ENCODE measurements at regions not wholly inside any gene's neighbourhood (a gene's known extent, or its start where the extent isn't known, plus 50 kb on each side); places are given as distances from the start of the nearest gene placed in this dataset.
"Not testable (repeated sequence)": the region's sequence is repeated elsewhere in the genome, so short reads cannot be mapped to it uniquely, and the experiment has no call there.

DNA sequence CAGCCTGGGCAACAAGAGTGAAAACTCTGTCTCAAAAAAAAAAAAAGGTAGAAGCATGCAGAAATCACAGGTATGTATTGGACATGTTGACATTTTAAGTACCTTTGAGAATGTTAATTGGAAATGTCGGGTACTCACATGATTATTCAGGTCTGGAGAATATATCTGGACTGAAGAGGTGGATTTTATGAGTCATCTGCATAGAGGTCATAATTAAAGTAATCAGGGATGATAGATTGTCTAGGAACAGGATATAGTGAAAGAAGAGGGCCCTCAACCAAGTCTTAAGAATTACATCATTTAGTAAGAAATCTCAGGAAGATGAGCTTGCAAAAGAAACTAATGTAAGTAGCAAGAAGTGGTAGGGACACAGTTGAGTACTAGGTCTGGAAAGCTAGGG lies 212.5 kb downstream of the UTRN start:
- no peaks in the 10 kb centered on the region for H3K27me3 ChIP-seq (ENCODE audit: control insufficient read depth, insufficient read depth, low read length)
- in situ Hi-C loops (cut with HindIII; ENCODE audit: low pct_unique_long_range_greater_than_20kb, low sequenced_read_pairs), result loop anchor here (25.0 kb wide), 1 partner anchor 385 kb away; no protein-coding TSS in a partner anchor
- intact Hi-C loops (cut with micrococcal nuclease; ENCODE audit: unreplicated experiment), result no loop called here
- no peak overlapping the region for H3K27ac ChIP-seq (ENCODE audit: low read length)
- ChIA-PET CTCF (no interaction called here), POLR2A (no interaction called here)
- no peaks in the 10 kb centered on the region for H3K9me3 ChIP-seq (ENCODE audit: control insufficient read depth, insufficient read depth, low read depth, low read length)
- no peaks in the 10 kb centered on the region for H3K4me1 ChIP-seq (ENCODE audit: control insufficient read depth, insufficient read depth, low read length)
- DNase-seq (ENCODE audit: low read depth, low spot score) (no peak), ATAC-seq (no peak)
- H3K4me3 ChIP-seq (ENCODE audit: low read depth in 2 of 2, low read length in 2 of 2), result no peak overlapping the region
- BruUV-seq (replicated peaks), result no TSS peak
- no peaks in the 10 kb centered on the region; the same call in 1 of the 2 replicates for H3K36me3 ChIP-seq (ENCODE audit: control insufficient read depth, insufficient read depth, low read length)
- TF ChIP-seq, protein P1, sequence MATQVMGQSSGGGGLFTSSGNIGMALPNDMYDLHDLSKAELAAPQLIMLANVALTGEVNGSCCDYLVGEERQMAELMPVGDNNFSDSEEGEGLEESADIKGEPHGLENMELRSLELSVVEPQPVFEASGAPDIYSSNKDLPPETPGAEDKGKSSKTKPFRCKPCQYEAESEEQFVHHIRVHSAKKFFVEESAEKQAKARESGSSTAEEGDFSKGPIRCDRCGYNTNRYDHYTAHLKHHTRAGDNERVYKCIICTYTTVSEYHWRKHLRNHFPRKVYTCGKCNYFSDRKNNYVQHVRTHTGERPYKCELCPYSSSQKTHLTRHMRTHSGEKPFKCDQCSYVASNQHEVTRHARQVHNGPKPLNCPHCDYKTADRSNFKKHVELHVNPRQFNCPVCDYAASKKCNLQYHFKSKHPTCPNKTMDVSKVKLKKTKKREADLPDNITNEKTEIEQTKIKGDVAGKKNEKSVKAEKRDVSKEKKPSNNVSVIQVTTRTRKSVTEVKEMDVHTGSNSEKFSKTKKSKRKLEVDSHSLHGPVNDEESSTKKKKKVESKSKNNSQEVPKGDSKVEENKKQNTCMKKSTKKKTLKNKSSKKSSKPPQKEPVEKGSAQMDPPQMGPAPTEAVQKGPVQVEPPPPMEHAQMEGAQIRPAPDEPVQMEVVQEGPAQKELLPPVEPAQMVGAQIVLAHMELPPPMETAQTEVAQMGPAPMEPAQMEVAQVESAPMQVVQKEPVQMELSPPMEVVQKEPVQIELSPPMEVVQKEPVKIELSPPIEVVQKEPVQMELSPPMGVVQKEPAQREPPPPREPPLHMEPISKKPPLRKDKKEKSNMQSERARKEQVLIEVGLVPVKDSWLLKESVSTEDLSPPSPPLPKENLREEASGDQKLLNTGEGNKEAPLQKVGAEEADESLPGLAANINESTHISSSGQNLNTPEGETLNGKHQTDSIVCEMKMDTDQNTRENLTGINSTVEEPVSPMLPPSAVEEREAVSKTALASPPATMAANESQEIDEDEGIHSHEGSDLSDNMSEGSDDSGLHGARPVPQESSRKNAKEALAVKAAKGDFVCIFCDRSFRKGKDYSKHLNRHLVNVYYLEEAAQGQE (IDR thresholded peaks at IDR 0.05; ENCODE audit: insufficient read depth in 1 of 2, low read depth in 2 of 2, low read length in 1 of 2), result no peak
- TF ChIP-seq, protein P2, sequence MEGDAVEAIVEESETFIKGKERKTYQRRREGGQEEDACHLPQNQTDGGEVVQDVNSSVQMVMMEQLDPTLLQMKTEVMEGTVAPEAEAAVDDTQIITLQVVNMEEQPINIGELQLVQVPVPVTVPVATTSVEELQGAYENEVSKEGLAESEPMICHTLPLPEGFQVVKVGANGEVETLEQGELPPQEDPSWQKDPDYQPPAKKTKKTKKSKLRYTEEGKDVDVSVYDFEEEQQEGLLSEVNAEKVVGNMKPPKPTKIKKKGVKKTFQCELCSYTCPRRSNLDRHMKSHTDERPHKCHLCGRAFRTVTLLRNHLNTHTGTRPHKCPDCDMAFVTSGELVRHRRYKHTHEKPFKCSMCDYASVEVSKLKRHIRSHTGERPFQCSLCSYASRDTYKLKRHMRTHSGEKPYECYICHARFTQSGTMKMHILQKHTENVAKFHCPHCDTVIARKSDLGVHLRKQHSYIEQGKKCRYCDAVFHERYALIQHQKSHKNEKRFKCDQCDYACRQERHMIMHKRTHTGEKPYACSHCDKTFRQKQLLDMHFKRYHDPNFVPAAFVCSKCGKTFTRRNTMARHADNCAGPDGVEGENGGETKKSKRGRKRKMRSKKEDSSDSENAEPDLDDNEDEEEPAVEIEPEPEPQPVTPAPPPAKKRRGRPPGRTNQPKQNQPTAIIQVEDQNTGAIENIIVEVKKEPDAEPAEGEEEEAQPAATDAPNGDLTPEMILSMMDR (IDR thresholded peaks at IDR 0.05), result no peak
- TF ChIP-seq POLR2AphosphoS5 (IDR thresholded peaks at IDR 0.05; ENCODE audit: low read depth, low read length) (no peak), TCF7L2 (IDR thresholded peaks at IDR 0.05; ENCODE audit: low read depth, low read length) (no peak), SIN3A (IDR thresholded peaks at IDR 0.05; ENCODE audit: borderline replicate concordance, insufficient read depth, low read depth, low read length) (no peak)

DNA sequence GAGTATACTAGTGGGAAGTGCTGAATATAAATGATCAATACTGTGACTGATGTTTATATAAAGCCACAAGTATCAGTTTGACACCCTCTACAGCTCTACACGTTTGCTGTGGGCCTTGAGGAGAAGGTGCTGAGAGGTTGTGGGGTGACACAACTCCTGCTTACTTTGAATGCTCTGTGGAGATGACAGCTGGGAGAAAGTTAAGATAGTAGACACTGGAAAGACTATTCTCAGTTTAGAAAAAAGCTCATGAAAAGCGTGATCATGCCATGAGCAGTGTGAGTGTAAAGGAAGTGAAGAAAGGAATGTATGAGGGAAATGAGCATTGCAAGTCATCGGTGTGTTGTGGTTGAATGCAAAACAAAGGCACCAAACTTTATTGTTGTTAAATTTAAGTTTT lies 215.8 kb downstream of the UTRN start:
- Histone ChIP-seq H3K36me3 (ENCODE audit: control insufficient read depth, insufficient read depth, low read length) (no peaks in the 10 kb centered on the region; the same call in 1 of the 2 replicates), H3K4me1 (ENCODE audit: control insufficient read depth, insufficient read depth, low read length) (no peaks in the 10 kb centered on the region), H3K9me3 (ENCODE audit: control insufficient read depth, insufficient read depth, low read depth, low read length) (no peaks in the 10 kb centered on the region), H3K27ac (ENCODE audit: low read length) (no peak overlapping the region), H3K4me3 (ENCODE audit: low read depth in 2 of 2, low read length in 2 of 2) (no peak overlapping the region), H3K27me3 (ENCODE audit: control insufficient read depth, insufficient read depth, low read length) (no peaks in the 10 kb centered on the region)
- ChIA-PET POLR2A (no interaction called here), CTCF (no interaction called here)
- no TSS peak for BruUV-seq (replicated peaks)
- no peak for ATAC-seq
- intact Hi-C loops (cut with micrococcal nuclease; ENCODE audit: unreplicated experiment) (no loop called here), in situ Hi-C loops (cut with HindIII; ENCODE audit: low pct_unique_long_range_greater_than_20kb, low sequenced_read_pairs) (no loop called here)
- DNase-seq (ENCODE audit: low read depth, low spot score), result no peak
- TF ChIP-seq TCF7L2 (IDR thresholded peaks at IDR 0.05; ENCODE audit: low read depth, low read length), result no peak
- TF ChIP-seq, protein P1 (IDR thresholded peaks at IDR 0.05; ENCODE audit: insufficient read depth in 1 of 2, low read depth in 2 of 2, low read length in 1 of 2), result no peak
- TF ChIP-seq SIN3A (IDR thresholded peaks at IDR 0.05; ENCODE audit: borderline replicate concordance, insufficient read depth, low read depth, low read length), result no peak
- TF ChIP-seq POLR2AphosphoS5 (IDR thresholded peaks at IDR 0.05; ENCODE audit: low read depth, low read length), result no peak
- TF ChIP-seq, protein P2 (IDR thresholded peaks at IDR 0.05), result no peak

DNA sequence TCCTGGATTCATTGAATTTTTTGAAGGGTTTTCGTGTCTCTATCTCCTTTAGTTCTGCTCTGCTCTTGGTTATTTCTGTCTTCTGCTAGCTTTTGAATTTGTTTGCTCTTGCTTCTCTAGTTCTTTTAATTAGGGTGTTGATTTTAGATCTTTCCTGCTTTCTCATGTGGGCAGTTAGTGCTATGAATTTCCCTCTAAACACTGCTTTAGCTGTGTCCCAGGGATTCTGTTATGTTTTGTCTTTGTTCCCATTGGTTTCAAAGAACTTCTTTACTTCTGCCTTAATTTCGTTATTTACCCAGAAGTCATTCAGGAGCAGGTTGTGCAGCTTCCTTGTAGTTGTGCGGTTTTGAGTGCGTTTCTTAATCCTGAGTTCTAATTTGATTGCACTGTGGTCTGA lies 220.1 kb downstream of the UTRN start:
- POLR2A ChIA-PET; BruUV-seq (replicated peaks); H3K27me3 ChIP-seq (ENCODE audit: control insufficient read depth, insufficient read depth, low read length); H3K4me1 ChIP-seq (ENCODE audit: control insufficient read depth, insufficient read depth, low read length); in situ Hi-C loops (cut with HindIII; ENCODE audit: low pct_unique_long_range_greater_than_20kb, low sequenced_read_pairs); DNase-seq (ENCODE audit: low read depth, low spot score); H3K36me3 ChIP-seq (ENCODE audit: control insufficient read depth, insufficient read depth, low read length); intact Hi-C loops (cut with micrococcal nuclease; ENCODE audit: unreplicated experiment); H3K27ac ChIP-seq (ENCODE audit: low read length); ATAC-seq; CTCF ChIA-PET; H3K4me3 ChIP-seq (ENCODE audit: low read depth in 2 of 2, low read length in 2 of 2); H3K9me3 ChIP-seq (ENCODE audit: control insufficient read depth, insufficient read depth, low read depth, low read length): not testable (repeated sequence)

DNA sequence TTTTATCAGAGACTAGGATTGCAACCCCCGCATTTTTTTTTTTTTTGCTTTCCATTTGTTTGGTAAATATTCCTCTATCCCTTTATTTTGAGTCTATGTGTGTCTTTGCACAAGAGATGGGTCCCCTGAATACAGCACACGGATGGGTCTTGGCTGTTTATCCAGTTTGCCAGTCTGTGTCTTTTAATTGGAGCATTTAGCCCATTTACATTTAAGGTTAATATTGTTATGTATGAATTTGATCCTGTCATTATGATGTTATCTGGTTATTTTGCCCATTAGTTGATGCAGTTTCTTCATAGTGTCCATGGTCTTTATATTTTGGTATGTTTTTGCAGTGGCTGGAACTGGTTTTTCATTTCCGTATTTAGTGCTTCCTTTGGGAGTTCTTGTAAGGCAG lies 220.9 kb downstream of the UTRN start:
- H3K4me1 ChIP-seq (ENCODE audit: control insufficient read depth, insufficient read depth, low read length); H3K4me3 ChIP-seq (ENCODE audit: low read depth in 2 of 2, low read length in 2 of 2); H3K9me3 ChIP-seq (ENCODE audit: control insufficient read depth, insufficient read depth, low read depth, low read length); ATAC-seq; H3K27me3 ChIP-seq (ENCODE audit: control insufficient read depth, insufficient read depth, low read length); CTCF ChIA-PET; POLR2A ChIA-PET; DNase-seq (ENCODE audit: low read depth, low spot score); in situ Hi-C loops (cut with HindIII; ENCODE audit: low pct_unique_long_range_greater_than_20kb, low sequenced_read_pairs); BruUV-seq (replicated peaks); H3K27ac ChIP-seq (ENCODE audit: low read length); H3K36me3 ChIP-seq (ENCODE audit: control insufficient read depth, insufficient read depth, low read length); intact Hi-C loops (cut with micrococcal nuclease; ENCODE audit: unreplicated experiment): not testable (repeated sequence)
